ENCODE measurements at regions not wholly inside any gene's neighbourhood (a gene's known extent, or its start where the extent isn't known, plus 50 kb on each side); places are given as distances from the start of the nearest gene placed in this dataset.

DNA sequence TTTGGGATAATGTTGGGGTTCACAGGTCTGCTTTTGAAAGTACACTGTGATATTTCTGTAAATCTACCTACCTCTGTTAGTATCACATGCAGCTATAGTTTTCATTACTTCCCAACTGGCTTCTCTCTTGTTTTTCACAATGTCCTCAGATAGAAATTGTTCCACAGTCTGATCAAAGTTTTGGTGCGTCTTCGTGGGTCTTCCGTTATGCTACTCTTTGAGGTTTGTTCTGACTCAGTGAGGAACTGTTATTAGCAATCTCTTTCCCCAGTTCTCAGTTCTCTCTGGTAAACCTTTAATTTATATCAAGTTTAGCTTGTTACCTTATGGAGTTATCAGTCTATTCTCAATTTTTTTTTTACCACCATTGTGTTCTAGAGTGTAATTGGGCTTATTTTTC lies 2061.2 kb upstream of the CDH9 start:
- TF ChIP-seq TAF1 (IDR thresholded peaks at IDR 0.05; ENCODE audit: low read depth) = no peak
- TF ChIP-seq NFIC (IDR thresholded peaks at IDR 0.05) = no peak
- TF ChIP-seq YY1 (IDR thresholded peaks at IDR 0.05; ENCODE audit: low read depth) = no peak
- TF ChIP-seq, protein P1, sequence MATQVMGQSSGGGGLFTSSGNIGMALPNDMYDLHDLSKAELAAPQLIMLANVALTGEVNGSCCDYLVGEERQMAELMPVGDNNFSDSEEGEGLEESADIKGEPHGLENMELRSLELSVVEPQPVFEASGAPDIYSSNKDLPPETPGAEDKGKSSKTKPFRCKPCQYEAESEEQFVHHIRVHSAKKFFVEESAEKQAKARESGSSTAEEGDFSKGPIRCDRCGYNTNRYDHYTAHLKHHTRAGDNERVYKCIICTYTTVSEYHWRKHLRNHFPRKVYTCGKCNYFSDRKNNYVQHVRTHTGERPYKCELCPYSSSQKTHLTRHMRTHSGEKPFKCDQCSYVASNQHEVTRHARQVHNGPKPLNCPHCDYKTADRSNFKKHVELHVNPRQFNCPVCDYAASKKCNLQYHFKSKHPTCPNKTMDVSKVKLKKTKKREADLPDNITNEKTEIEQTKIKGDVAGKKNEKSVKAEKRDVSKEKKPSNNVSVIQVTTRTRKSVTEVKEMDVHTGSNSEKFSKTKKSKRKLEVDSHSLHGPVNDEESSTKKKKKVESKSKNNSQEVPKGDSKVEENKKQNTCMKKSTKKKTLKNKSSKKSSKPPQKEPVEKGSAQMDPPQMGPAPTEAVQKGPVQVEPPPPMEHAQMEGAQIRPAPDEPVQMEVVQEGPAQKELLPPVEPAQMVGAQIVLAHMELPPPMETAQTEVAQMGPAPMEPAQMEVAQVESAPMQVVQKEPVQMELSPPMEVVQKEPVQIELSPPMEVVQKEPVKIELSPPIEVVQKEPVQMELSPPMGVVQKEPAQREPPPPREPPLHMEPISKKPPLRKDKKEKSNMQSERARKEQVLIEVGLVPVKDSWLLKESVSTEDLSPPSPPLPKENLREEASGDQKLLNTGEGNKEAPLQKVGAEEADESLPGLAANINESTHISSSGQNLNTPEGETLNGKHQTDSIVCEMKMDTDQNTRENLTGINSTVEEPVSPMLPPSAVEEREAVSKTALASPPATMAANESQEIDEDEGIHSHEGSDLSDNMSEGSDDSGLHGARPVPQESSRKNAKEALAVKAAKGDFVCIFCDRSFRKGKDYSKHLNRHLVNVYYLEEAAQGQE (IDR thresholded peaks at IDR 0.05; ENCODE audit: low read depth) = no peak

DNA sequence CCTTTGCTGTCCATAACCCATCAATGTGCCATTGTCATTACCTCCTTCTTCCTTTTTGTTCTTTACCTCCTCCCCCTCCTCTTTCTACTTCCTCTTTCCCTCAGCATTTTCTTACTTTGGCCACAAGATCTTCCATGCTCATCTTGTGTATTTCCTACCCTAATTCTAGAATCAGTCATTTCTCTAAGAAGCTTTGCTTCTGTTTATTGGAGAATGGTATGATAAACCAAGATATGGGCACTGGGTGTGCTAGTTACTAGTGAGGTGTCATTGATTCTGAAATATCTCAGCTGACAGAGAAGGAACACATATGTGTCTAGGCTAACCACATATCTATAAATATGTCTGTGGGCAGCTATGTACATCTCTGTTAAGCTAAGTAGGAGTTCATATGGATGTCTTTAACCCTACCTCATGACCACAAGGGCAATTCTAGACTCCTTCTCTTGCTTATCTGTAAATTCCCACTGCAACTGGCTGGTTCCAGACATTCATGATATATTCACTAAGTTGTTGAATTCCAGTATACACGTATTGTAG lies 2051.3 kb upstream of the CDH9 start:
- TF ChIP-seq FOXM1 (IDR thresholded peaks at IDR 0.05; ENCODE audit: borderline replicate concordance, low read depth) = no peak
- TF ChIP-seq YY1 (IDR thresholded peaks at IDR 0.05; ENCODE audit: low read depth) = no peak
- no peak for TF ChIP-seq TAF1 (IDR thresholded peaks at IDR 0.05; ENCODE audit: low read depth)
- TF ChIP-seq TCF12 (IDR thresholded peaks at IDR 0.05; ENCODE audit: low read depth) = no peak
- no peak for TF ChIP-seq NFIC (IDR thresholded peaks at IDR 0.05)
- TF ChIP-seq, protein P1 (IDR thresholded peaks at IDR 0.05; ENCODE audit: low read depth) = no peak
- TF ChIP-seq CEBPB (IDR thresholded peaks at IDR 0.05) = no peak
- TF ChIP-seq RAD21 (IDR thresholded peaks at IDR 0.05; ENCODE audit: low read depth) = no peak
- TF ChIP-seq TEAD4 (IDR thresholded peaks at IDR 0.05) = no peak
- no peak for TF ChIP-seq CREB1 (IDR thresholded peaks at IDR 0.05; ENCODE audit: low read depth)
- no peak for TF ChIP-seq ZBTB7A (IDR thresholded peaks at IDR 0.05; ENCODE audit: low read depth)
- TF ChIP-seq, protein P2, sequence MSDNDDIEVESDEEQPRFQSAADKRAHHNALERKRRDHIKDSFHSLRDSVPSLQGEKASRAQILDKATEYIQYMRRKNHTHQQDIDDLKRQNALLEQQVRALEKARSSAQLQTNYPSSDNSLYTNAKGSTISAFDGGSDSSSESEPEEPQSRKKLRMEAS (IDR thresholded peaks at IDR 0.05) = no peak
- TF ChIP-seq EGR1 (IDR thresholded peaks at IDR 0.05) = no peak
- TF ChIP-seq, protein P3, sequence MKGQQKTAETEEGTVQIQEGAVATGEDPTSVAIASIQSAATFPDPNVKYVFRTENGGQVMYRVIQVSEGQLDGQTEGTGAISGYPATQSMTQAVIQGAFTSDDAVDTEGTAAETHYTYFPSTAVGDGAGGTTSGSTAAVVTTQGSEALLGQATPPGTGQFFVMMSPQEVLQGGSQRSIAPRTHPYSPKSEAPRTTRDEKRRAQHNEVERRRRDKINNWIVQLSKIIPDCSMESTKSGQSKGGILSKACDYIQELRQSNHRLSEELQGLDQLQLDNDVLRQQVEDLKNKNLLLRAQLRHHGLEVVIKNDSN (IDR thresholded peaks at IDR 0.05) = no peak
- TF ChIP-seq EP300 (IDR thresholded peaks at IDR 0.05; ENCODE audit: borderline replicate concordance) = no peak

DNA sequence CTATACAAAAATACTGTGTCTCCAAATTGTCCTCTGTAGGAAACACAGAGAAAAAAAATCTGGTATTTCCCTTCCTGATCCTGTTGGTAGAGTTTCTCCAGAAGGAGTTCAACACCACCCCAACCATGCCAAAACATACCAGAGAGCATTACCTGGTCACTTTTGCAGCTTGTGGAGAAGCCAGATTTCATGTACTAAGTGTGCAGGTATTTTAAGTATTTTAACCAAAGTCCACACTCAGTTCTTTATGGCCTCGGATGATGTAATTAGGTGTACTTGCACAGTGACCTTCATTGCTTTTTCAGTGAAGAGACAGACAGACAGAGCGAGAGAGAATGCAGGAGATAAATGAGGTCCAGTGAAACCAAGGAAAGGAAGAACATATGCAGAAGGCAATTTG lies 2046.8 kb upstream of the CDH9 start:
- TF ChIP-seq, protein P3 (IDR thresholded peaks at IDR 0.05) = no peak
- TF ChIP-seq YY1 (IDR thresholded peaks at IDR 0.05; ENCODE audit: low read depth) (no peak), ZBTB7A (IDR thresholded peaks at IDR 0.05; ENCODE audit: low read depth) (no peak), EGR1 (IDR thresholded peaks at IDR 0.05) (no peak), FOXM1 (IDR thresholded peaks at IDR 0.05; ENCODE audit: borderline replicate concordance, low read depth) (no peak), TEAD4 (IDR thresholded peaks at IDR 0.05) (no peak), CEBPB (IDR thresholded peaks at IDR 0.05) (no peak), CREB1 (IDR thresholded peaks at IDR 0.05; ENCODE audit: low read depth) (no peak), TAF1 (IDR thresholded peaks at IDR 0.05; ENCODE audit: low read depth) (no peak)
- TF ChIP-seq, protein P1 (IDR thresholded peaks at IDR 0.05; ENCODE audit: low read depth) = no peak

DNA sequence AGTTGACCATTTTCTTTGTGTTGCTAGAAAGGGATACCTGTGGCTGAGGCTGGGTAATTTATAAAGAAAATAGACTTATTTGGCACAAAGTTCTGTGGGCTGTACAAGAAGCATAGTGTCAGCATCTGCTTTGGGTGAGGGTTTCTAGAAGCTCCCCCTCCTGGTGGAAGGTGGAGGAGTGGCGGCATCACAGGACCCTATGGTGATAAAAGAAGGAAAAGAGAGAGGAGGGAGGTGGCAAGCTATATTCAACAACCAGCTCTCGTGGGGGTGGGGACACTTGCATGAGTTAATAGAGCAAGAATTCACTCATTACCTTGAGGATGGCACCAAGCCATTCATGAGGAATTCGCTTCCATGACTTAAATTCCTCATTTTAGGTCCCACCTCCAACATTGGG lies 2041.4 kb upstream of the CDH9 start:
- TF ChIP-seq, protein P3 (IDR thresholded peaks at IDR 0.05) = no peak
- TF ChIP-seq TEAD4 (IDR thresholded peaks at IDR 0.05) (no peak), TCF12 (IDR thresholded peaks at IDR 0.05; ENCODE audit: low read depth) (no peak), NFIC (IDR thresholded peaks at IDR 0.05) (no peak), FOXM1 (IDR thresholded peaks at IDR 0.05; ENCODE audit: borderline replicate concordance, low read depth) (no peak), ZBTB7A (IDR thresholded peaks at IDR 0.05; ENCODE audit: low read depth) (no peak), CREB1 (IDR thresholded peaks at IDR 0.05; ENCODE audit: low read depth) (no peak), EP300 (IDR thresholded peaks at IDR 0.05; ENCODE audit: borderline replicate concordance) (no peak), RAD21 (IDR thresholded peaks at IDR 0.05; ENCODE audit: low read depth) (no peak), EGR1 (IDR thresholded peaks at IDR 0.05) (no peak), CEBPB (IDR thresholded peaks at IDR 0.05) (no peak), YY1 (IDR thresholded peaks at IDR 0.05; ENCODE audit: low read depth) (no peak), TAF1 (IDR thresholded peaks at IDR 0.05; ENCODE audit: low read depth) (no peak)
- TF ChIP-seq, protein P2 (IDR thresholded peaks at IDR 0.05) = no peak
- TF ChIP-seq, protein P1 (IDR thresholded peaks at IDR 0.05; ENCODE audit: low read depth) = no peak

Data from Ishikawa (cell line).